ENCODE measurements at regions not wholly inside any gene's neighbourhood (a gene's known extent, or its start where the extent isn't known, plus 50 kb on each side); places are given as distances from the start of the nearest gene placed in this dataset.

GRCh38 chr7:20510573-20510900, 104.9 kb upstream of the ABCB5 start:
- no peak for DNase-seq (ENCODE audit: low read depth, low spot score)
- no peak for TF ChIP-seq CTCF (IDR thresholded peaks at IDR 0.05; ENCODE audit: insufficient read depth, low read length, missing control alignments)
- POLR2A ChIA-PET: no interaction called here
- CTCF ChIA-PET: no interaction called here
- no peak overlapping the region for H3K4me3 ChIP-seq (ENCODE audit: low read depth, low read length)

GRCh38 chr7:20513341-20513740, 102.1 kb upstream of the ABCB5 start:
- TF ChIP-seq CTCF (IDR thresholded peaks at IDR 0.05; ENCODE audit: insufficient read depth, low read length, missing control alignments): no peak
- no peak overlapping the region for H3K4me3 ChIP-seq (ENCODE audit: low read depth, low read length)
- ChIA-PET CTCF (no interaction called here), POLR2A (no interaction called here)
- DNase-seq (ENCODE audit: low read depth, low spot score): no peak

GRCh38 chr7:20513897-20514296, 101.6 kb upstream of the ABCB5 start:
- CTCF ChIA-PET: no interaction called here

GRCh38 chr7:20514364-20514763, 101.1 kb upstream of the ABCB5 start:
- no peak overlapping the region for H3K4me3 ChIP-seq (ENCODE audit: low read depth, low read length)
- CTCF ChIA-PET: no interaction called here
- POLR2A ChIA-PET: no interaction called here
- no peak for DNase-seq (ENCODE audit: low read depth, low spot score)
- no peak for TF ChIP-seq CTCF (IDR thresholded peaks at IDR 0.05; ENCODE audit: insufficient read depth, low read length, missing control alignments)

More at GRCh38 chr7:20513897-20514296, 101.6 kb upstream of the ABCB5 start:
- no peak overlapping the region for H3K4me3 ChIP-seq (ENCODE audit: low read depth, low read length)
- no peak for DNase-seq (ENCODE audit: low read depth, low spot score)
- no peak for TF ChIP-seq CTCF (IDR thresholded peaks at IDR 0.05; ENCODE audit: insufficient read depth, low read length, missing control alignments)
- POLR2A ChIA-PET: no interaction called here

GRCh38 chr7:20519645-20520044, 95.8 kb upstream of the ABCB5 start:
- no peak for TF ChIP-seq CTCF (IDR thresholded peaks at IDR 0.05; ENCODE audit: insufficient read depth, low read length, missing control alignments)
- ChIA-PET CTCF (no interaction called here), POLR2A (no interaction called here)
- H3K4me3 ChIP-seq (ENCODE audit: low read depth, low read length): no peak overlapping the region
- DNase-seq (ENCODE audit: low read depth, low spot score): no peak

GRCh38 chr7:20520530-20520929, 94.9 kb upstream of the ABCB5 start:
- ChIA-PET POLR2A (no interaction called here), CTCF (no interaction called here)
- H3K4me3 ChIP-seq (ENCODE audit: low read depth, low read length): no peak overlapping the region
- no peak for TF ChIP-seq CTCF (IDR thresholded peaks at IDR 0.05; ENCODE audit: insufficient read depth, low read length, missing control alignments)
- no peak for DNase-seq (ENCODE audit: low read depth, low spot score)

Data from AG04449 (cell line).